Activated T-cell treated with anti-CD3 and anti-CD28 coated beads, Interleukin-2, amount 50 U/mL, for 72 hours (primary cell): ENCODE measurements at regions not wholly inside any gene's neighbourhood (a gene's known extent, or its start where the extent isn't known, plus 50 kb on each side); places are given as distances from the start of the nearest gene placed in this dataset.

ENCODE experiments used
- ATAC-seq, 2 donors: fragments of 150-1000 bp; cut with Tn5 transposase; replicated peaks in 1 of 2; 2 replicates each; pipeline ENCODE4 v1.10.0; 2021; ENCODE audit warnings: moderate library complexity in 2 of 2, mild to moderate bottlenecking in 1 of 2
- DNase-seq, 2 donors: peaks; one replicate each; pipeline ENCODE4 v3.0.0; 2021 to 2022; ENCODE audit warnings: mixed read lengths in 1 of 2
- H3K27ac Mint-ChIP-seq: one replicate; pipeline ENCODE4 v1.8.0; 2022; ENCODE audit warnings: mild to moderate bottlenecking, moderate library complexity, mixed read lengths
- H3K27me3 Mint-ChIP-seq: one replicate; pipeline ENCODE4 v1.8.0; 2022; ENCODE audit warnings: low read depth, mixed read lengths
- H3K36me3 Mint-ChIP-seq, 2 donors: one replicate each; pipeline ENCODE4 v1.8.0; 2022; ENCODE audit warnings: mixed read lengths in 2 of 2, mild to moderate bottlenecking in 1 of 2; ENCODE audit not compliant: insufficient read depth in 2 of 2
- H3K4me1 Mint-ChIP-seq: one replicate; pipeline ENCODE4 v1.8.0; 2022; ENCODE audit warnings: low read depth, mixed read lengths
- H3K4me3 Mint-ChIP-seq, 2 donors: one replicate each; pipeline ENCODE4 v1.8.0; 2022; ENCODE audit warnings: mild to moderate bottlenecking in 2 of 2, mixed read lengths in 2 of 2, moderate library complexity in 2 of 2
- H3K9me3 Mint-ChIP-seq, 2 donors: one replicate each; pipeline ENCODE4 v1.8.0; 2022; ENCODE audit warnings: mixed read lengths in 2 of 2

GRCh38 chr9:2354856-2355696 is 266.5 kb upstream of the VLDLR start:
- peaks cover 6% of the 10 kb centered on the region for H3K27me3 Mint-ChIP-seq
- DNase-seq (no peak), ATAC-seq (no peak)
- no peak overlapping the region for H3K4me3 Mint-ChIP-seq
- no peak overlapping the region for H3K27ac Mint-ChIP-seq
- no peaks in the 10 kb centered on the region for H3K9me3 Mint-ChIP-seq
- H3K4me1 Mint-ChIP-seq: no peaks in the 10 kb centered on the region
- H3K36me3 Mint-ChIP-seq: no peaks in the 10 kb centered on the region

GRCh38 chr9:2355697-2355983 is 265.9 kb upstream of the VLDLR start:
- Mint-ChIP-seq H3K4me1 (no peaks in the 10 kb centered on the region), H3K27me3 (peaks cover 6% of the 10 kb centered on the region), H3K36me3 (no peaks in the 10 kb centered on the region), H3K4me3 (no peak overlapping the region), H3K27ac (no peak overlapping the region), H3K9me3 (no peaks in the 10 kb centered on the region)
- no peak for DNase-seq
- no peak for ATAC-seq

- ATAC-seq: no peak
- no peak for DNase-seq
- Mint-ChIP-seq H3K36me3 (no peaks in the 10 kb centered on the region), H3K9me3 (no peaks in the 10 kb centered on the region), H3K4me1 (no peaks in the 10 kb centered on the region), H3K4me3 (no peak overlapping the region), H3K27ac (no peak overlapping the region), H3K27me3 (peaks cover 6% of the 10 kb centered on the region)
Observed at GRCh38 chr9:2356041-2356790, 265.4 kb upstream of the VLDLR start.

GRCh38 chr9:2359891-2360471 is 261.6 kb upstream of the VLDLR start:
- Mint-ChIP-seq H3K4me3 (no peak overlapping the region), H3K4me1 (no peaks in the 10 kb centered on the region), H3K27ac (no peak overlapping the region), H3K27me3 (peaks cover 13% of the 10 kb centered on the region), H3K36me3 (no peaks in the 10 kb centered on the region), H3K9me3 (no peaks in the 10 kb centered on the region)
- ATAC-seq: no peak
- DNase-seq: no peak

- no peak overlapping the region for H3K4me3 Mint-ChIP-seq
- peaks cover 13% of the 10 kb centered on the region for H3K27me3 Mint-ChIP-seq
- no peaks in the 10 kb centered on the region for H3K4me1 Mint-ChIP-seq
- H3K36me3 Mint-ChIP-seq: no peaks in the 10 kb centered on the region
- no peak for ATAC-seq
- no peak overlapping the region for H3K27ac Mint-ChIP-seq
- DNase-seq: no peak
- H3K9me3 Mint-ChIP-seq: no peaks in the 10 kb centered on the region
Observed at GRCh38 chr9:2362150-2362549, 259.4 kb upstream of the VLDLR start.

GRCh38 chr9:2363138-2363745 is 258.3 kb upstream of the VLDLR start:
- Mint-ChIP-seq H3K36me3 (no peaks in the 10 kb centered on the region), H3K9me3 (no peaks in the 10 kb centered on the region), H3K27me3 (peaks cover 13% of the 10 kb centered on the region), H3K4me3 (no peak overlapping the region), H3K4me1 (no peaks in the 10 kb centered on the region), H3K27ac (peak overlapping the region; percentile 3)
- ATAC-seq (no peak), DNase-seq (no peak)

- no peak overlapping the region for H3K27ac Mint-ChIP-seq
- H3K4me3 Mint-ChIP-seq: no peak overlapping the region
- ATAC-seq (no peak), DNase-seq (no peak)
- H3K27me3 Mint-ChIP-seq: peaks cover 13% of the 10 kb centered on the region
- H3K4me1 Mint-ChIP-seq: no peaks in the 10 kb centered on the region
- H3K9me3 Mint-ChIP-seq: no peaks in the 10 kb centered on the region
- H3K36me3 Mint-ChIP-seq: no peaks in the 10 kb centered on the region
Observed at GRCh38 chr9:2363781-2364180, 257.8 kb upstream of the VLDLR start.

- H3K9me3 Mint-ChIP-seq: peaks cover 0 to 2% of the 10 kb centered on the region in 2 donors
- no peak overlapping the region for H3K4me3 Mint-ChIP-seq
- peaks cover 3% of the 10 kb centered on the region for H3K27me3 Mint-ChIP-seq
- no peak overlapping the region for H3K27ac Mint-ChIP-seq
- H3K4me1 Mint-ChIP-seq: no peaks in the 10 kb centered on the region
- DNase-seq (no peak), ATAC-seq (no peak)
- H3K36me3 Mint-ChIP-seq: no peaks in the 10 kb centered on the region
Observed at GRCh38 chr9:2367970-2368369, 253.6 kb upstream of the VLDLR start.

GRCh38 chr9:2373648-2374047 is 247.9 kb upstream of the VLDLR start:
- Mint-ChIP-seq H3K27ac (no peak overlapping the region), H3K27me3 (no peaks in the 10 kb centered on the region), H3K4me1 (no peaks in the 10 kb centered on the region), H3K4me3 (no peak overlapping the region), H3K36me3 (no peaks in the 10 kb centered on the region), H3K9me3 (peaks cover 2 to 8% of the 10 kb centered on the region in 2 donors)
- no peak for ATAC-seq
- DNase-seq: no peak

GRCh38 chr9:2375114-2375513 is 246.5 kb upstream of the VLDLR start:
- H3K4me3 Mint-ChIP-seq: no peak overlapping the region
- H3K9me3 Mint-ChIP-seq: peaks cover 2 to 8% of the 10 kb centered on the region in 2 donors
- no peak for DNase-seq
- ATAC-seq: no peak
- no peaks in the 10 kb centered on the region for H3K4me1 Mint-ChIP-seq
- H3K27ac Mint-ChIP-seq: no peak overlapping the region
- H3K27me3 Mint-ChIP-seq: peaks cover 7% of the 10 kb centered on the region
- no peaks in the 10 kb centered on the region for H3K36me3 Mint-ChIP-seq

- Mint-ChIP-seq H3K36me3 (peaks cover 0 to 2% of the 10 kb centered on the region in 2 donors), H3K9me3 (peaks cover 2 to 6% of the 10 kb centered on the region in 2 donors), H3K4me3 (no peak overlapping the region), H3K4me1 (no peaks in the 10 kb centered on the region), H3K27me3 (peaks cover 18% of the 10 kb centered on the region), H3K27ac (no peak overlapping the region)
- DNase-seq: no peak
- ATAC-seq: no peak
Observed at GRCh38 chr9:2377117-2377516, 244.5 kb upstream of the VLDLR start.

GRCh38 chr9:2377834-2378233 is 243.8 kb upstream of the VLDLR start:
- Mint-ChIP-seq H3K4me1 (no peaks in the 10 kb centered on the region), H3K4me3 (no peak overlapping the region), H3K27ac (no peak overlapping the region), H3K27me3 (peaks cover 20% of the 10 kb centered on the region), H3K36me3 (peaks cover 0 to 2% of the 10 kb centered on the region in 2 donors), H3K9me3 (peaks cover 2 to 6% of the 10 kb centered on the region in 2 donors)
- no peak for DNase-seq
- no peak for ATAC-seq

GRCh38 chr9:2378266-2378665 is 243.3 kb upstream of the VLDLR start:
- H3K9me3 Mint-ChIP-seq: peaks cover 2 to 6% of the 10 kb centered on the region in 2 donors
- no peak overlapping the region for H3K27ac Mint-ChIP-seq
- DNase-seq (no peak), ATAC-seq (no peak)
- peaks cover 0 to 2% of the 10 kb centered on the region in 2 donors for H3K36me3 Mint-ChIP-seq
- H3K27me3 Mint-ChIP-seq: peaks cover 24% of the 10 kb centered on the region
- H3K4me1 Mint-ChIP-seq: no peaks in the 10 kb centered on the region
- no peak overlapping the region for H3K4me3 Mint-ChIP-seq
